ENCODE measurements at regions not wholly inside any gene's neighbourhood (a gene's known extent, or its start where the extent isn't known, plus 50 kb on each side); places are given as distances from the start of the nearest gene placed in this dataset.

DNA sequence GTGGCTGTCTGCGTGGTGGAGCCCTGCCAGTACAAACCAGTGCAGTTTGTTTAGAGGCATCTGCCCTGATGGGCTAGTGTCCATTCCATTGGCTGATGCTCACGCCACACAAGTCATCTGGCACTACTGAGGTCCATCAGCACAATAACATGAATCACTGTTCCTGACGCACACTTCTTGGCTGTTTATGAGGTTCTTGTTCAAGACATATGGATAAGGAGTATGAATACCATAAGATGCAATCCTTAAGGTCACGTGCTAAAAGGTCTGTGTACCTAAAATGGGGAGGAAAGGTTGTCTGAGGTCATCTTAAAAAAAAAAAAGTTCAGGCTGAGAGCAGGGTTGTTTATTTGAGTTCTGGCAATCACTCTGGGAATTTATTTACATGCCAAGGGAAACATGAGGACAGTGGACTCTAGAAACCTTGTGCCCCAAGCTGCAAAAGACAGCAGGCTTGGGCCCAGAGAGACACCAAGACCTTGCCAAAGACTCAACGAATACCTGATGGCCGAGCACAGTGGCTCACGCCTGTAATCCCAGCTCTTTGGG lies 54.1 kb upstream of the SHLD1 start:
- Histone ChIP-seq H3K27me3 (no peaks in the 10 kb centered on the region), H3K36me3 (no peaks in the 10 kb centered on the region), H3K4me1 (no peaks in the 10 kb centered on the region), H3K4me3 (no peak overlapping the region), H3K27ac (no peak overlapping the region), H3K9me3 (peaks cover 5% of the 10 kb centered on the region)
- TF ChIP-seq POLR2AphosphoS5 (IDR thresholded peaks at IDR 0.05; ENCODE audit: insufficient read depth in 1 of 2, low read depth in 1 of 2): no peak
- TF ChIP-seq, protein P1, sequence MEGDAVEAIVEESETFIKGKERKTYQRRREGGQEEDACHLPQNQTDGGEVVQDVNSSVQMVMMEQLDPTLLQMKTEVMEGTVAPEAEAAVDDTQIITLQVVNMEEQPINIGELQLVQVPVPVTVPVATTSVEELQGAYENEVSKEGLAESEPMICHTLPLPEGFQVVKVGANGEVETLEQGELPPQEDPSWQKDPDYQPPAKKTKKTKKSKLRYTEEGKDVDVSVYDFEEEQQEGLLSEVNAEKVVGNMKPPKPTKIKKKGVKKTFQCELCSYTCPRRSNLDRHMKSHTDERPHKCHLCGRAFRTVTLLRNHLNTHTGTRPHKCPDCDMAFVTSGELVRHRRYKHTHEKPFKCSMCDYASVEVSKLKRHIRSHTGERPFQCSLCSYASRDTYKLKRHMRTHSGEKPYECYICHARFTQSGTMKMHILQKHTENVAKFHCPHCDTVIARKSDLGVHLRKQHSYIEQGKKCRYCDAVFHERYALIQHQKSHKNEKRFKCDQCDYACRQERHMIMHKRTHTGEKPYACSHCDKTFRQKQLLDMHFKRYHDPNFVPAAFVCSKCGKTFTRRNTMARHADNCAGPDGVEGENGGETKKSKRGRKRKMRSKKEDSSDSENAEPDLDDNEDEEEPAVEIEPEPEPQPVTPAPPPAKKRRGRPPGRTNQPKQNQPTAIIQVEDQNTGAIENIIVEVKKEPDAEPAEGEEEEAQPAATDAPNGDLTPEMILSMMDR (IDR thresholded peaks at IDR 0.05): no peak
- no peak for TF ChIP-seq POLR2A (IDR thresholded peaks at IDR 0.05)
- DNase-seq (ENCODE audit: extremely low spot score in 2 of 2): no peak
- intact Hi-C loops (cut with DNase I): no loop called here

DNA sequence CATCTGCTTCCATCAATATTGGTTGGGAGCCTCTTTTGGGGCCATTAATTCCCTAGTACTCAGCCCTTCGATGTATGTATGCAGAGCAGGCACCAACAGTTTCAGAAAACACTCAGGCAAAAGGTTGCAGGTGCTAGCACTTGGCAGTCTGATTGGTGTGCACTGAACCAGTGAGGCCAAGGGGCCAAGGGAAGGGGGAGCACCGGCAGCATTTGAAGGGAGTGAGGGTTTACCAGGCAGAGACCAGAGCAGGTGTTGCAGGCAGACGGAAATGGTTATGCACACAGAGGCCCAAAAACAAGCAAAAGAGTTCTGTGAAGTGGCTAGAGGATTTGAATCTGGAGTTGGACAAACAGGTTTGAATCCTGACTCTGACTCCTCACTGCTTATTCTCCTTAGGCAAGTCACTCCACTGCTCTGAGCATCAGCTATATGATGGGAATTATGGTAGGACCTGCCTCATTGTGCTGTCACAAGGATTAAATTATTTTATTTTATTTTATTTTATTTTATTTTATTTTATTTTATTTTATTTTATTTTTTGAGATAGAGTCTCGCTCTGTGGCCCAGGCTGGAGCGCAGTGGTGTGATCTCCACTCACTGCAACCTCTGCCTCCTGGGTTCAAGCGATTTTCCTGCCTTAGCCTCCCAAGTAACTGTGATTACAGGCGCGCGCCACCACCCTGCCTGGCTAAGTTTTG lies 58.1 kb upstream of the SHLD1 start:
- intact Hi-C loops (cut with DNase I): no loop called here

DNA sequence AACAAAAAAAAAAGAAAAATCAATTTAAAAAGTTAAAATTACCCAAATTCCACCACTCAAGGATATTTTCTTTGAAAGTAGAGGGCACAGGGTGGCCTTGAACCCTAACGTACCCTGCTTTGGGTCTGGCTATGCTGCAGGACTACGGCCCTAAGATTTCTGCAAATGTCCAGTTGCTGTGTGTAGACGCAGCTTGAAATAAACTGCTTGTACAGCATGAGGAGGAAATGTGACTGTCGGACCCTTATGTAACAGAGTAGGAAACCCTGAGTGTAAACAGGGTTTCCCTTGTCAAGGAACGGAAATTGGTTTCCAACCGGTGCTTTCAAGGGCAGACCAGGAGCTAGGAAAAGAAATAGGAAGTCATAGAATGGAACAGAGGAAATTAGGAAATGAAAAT lies 60.7 kb upstream of the SHLD1 start:
- no peaks in the 10 kb centered on the region for H3K4me1 ChIP-seq
- no peak for TF ChIP-seq POLR2AphosphoS5 (IDR thresholded peaks at IDR 0.05; ENCODE audit: insufficient read depth in 1 of 2, low read depth in 1 of 2)
- TF ChIP-seq, protein P1 (IDR thresholded peaks at IDR 0.05): no peak
- no peak for TF ChIP-seq POLR2A (IDR thresholded peaks at IDR 0.05)
- intact Hi-C loops (cut with DNase I): no loop called here
- H3K4me3 ChIP-seq: no peak overlapping the region
- H3K9me3 ChIP-seq: no peaks in the 10 kb centered on the region
- no peak for DNase-seq (ENCODE audit: extremely low spot score in 2 of 2)
- H3K36me3 ChIP-seq: no peaks in the 10 kb centered on the region
- H3K27me3 ChIP-seq: no peaks in the 10 kb centered on the region
- no peak overlapping the region for H3K27ac ChIP-seq

More for the DNA sequence above, 58.1 kb upstream of the SHLD1 start:
- Histone ChIP-seq H3K36me3 (no peaks in the 10 kb centered on the region), H3K27ac (no peak overlapping the region), H3K27me3 (no peaks in the 10 kb centered on the region), H3K4me3 (no peak overlapping the region), H3K4me1 (no peaks in the 10 kb centered on the region), H3K9me3 (peaks cover 5% of the 10 kb centered on the region)
- no peak for DNase-seq (ENCODE audit: extremely low spot score in 2 of 2)
- no peak for TF ChIP-seq POLR2AphosphoS5 (IDR thresholded peaks at IDR 0.05; ENCODE audit: insufficient read depth in 1 of 2, low read depth in 1 of 2)
- no peak for TF ChIP-seq POLR2A (IDR thresholded peaks at IDR 0.05)
- TF ChIP-seq, protein P1 (IDR thresholded peaks at IDR 0.05): no peak

DNA sequence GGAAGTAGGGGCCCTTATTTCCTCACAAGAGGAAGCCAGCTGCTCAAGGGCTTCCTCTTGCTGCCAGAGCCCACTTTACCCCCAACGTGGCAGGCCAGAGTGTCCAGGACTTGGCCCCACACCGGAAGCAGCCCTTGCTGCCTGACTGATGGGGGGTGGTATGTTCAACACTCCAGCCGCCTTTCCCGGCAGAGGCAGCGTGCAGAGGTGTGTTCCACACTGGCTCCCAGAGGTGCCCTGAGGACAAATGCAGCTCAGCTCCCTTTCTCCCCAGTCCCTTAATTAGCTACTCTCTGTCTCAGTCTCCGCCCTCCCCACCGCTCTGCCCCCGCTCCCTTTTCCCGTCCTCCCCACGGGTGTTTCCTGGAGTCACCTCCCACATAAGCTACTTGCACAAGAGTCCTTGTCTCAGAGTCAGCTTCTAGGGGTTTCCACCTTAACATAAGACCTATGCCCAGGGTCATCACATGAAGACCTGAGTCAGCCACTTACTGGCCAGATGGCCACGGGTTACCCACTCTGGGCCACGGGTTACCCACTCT lies 61.7 kb upstream of the SHLD1 start:
- intact Hi-C loops (cut with DNase I): no loop called here
- TF ChIP-seq POLR2AphosphoS5 (IDR thresholded peaks at IDR 0.05; ENCODE audit: insufficient read depth in 1 of 2, low read depth in 1 of 2): no peak
- TF ChIP-seq, protein P1 (IDR thresholded peaks at IDR 0.05): no peak
- no peak for TF ChIP-seq POLR2A (IDR thresholded peaks at IDR 0.05)
- H3K4me1 ChIP-seq: no peaks in the 10 kb centered on the region
- no peaks in the 10 kb centered on the region for H3K36me3 ChIP-seq
- no peak overlapping the region for H3K27ac ChIP-seq
- H3K4me3 ChIP-seq: no peak overlapping the region
- H3K27me3 ChIP-seq: no peaks in the 10 kb centered on the region
- DNase-seq (ENCODE audit: extremely low spot score in 2 of 2): no peak
- H3K9me3 ChIP-seq: no peaks in the 10 kb centered on the region

DNA sequence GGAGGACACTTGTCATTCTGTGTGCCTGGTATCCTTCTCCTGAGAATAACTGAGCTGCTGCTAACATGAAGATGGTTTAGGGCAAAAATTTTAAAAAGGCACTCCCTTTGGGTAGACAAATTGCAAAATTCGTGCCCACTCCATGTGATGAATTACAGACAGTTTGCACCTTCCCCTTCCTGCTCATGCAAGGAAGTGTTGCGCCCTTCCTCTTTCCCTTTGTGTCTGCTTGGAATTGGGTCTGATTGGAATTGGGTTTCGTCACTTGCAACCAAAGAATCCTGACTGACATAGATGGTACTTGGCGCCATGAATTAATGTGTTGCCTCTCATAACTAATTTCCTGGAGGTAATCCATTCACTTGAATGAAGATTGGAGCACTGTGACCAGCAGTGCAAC lies 62.3 kb upstream of the SHLD1 start:
- intact Hi-C loops (cut with DNase I): no loop called here
- TF ChIP-seq POLR2AphosphoS5 (IDR thresholded peaks at IDR 0.05; ENCODE audit: insufficient read depth in 1 of 2, low read depth in 1 of 2): no peak
- TF ChIP-seq, protein P1 (IDR thresholded peaks at IDR 0.05): no peak
- TF ChIP-seq POLR2A (IDR thresholded peaks at IDR 0.05): no peak
- no peaks in the 10 kb centered on the region for H3K27me3 ChIP-seq
- H3K27ac ChIP-seq: no peak overlapping the region
- no peak for DNase-seq (ENCODE audit: extremely low spot score in 2 of 2)
- H3K4me3 ChIP-seq: no peak overlapping the region
- H3K4me1 ChIP-seq: no peaks in the 10 kb centered on the region
- H3K9me3 ChIP-seq: no peaks in the 10 kb centered on the region
- H3K36me3 ChIP-seq: no peaks in the 10 kb centered on the region

All from vagina (tissue), 2 donors.